HG03139 (cell line): ENCODE measurements at regions not wholly inside any gene's neighbourhood (a gene's known extent, or its start where the extent isn't known, plus 50 kb on each side); places are given as distances from the start of the nearest gene placed in this dataset.
"Not testable (repeated sequence)": the region's sequence is repeated elsewhere in the genome, so short reads cannot be mapped to it uniquely, and the experiment has no call there.

ENCODE experiments used
- ATAC-seq: cut with Tn5 transposase; IDR thresholded peaks from one replicate; pipeline ENCODE4 v1.9.1; 2021; ENCODE audit not compliant: unreplicated experiment

DNA sequence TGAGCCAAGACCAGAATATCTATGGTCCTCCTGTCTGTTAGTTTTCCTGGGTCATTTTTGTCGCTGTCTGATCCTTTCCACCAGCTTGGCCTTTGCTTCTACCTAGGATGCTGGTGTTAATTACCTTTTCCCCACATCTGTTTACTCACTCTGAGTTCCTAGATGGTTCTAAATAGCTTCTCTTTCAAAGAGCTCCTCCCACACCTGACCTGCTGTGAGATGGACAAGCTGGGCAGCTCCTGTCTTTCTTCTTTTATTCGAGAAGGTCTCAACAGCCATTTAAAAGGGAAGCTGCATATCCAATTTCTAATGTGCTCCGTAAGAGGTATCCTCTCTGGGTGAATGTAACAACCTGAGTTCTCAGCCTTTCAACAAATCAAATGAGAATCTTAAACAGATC lies 156.2 kb downstream of the HRH4 start:
- no peak for ATAC-seq

DNA sequence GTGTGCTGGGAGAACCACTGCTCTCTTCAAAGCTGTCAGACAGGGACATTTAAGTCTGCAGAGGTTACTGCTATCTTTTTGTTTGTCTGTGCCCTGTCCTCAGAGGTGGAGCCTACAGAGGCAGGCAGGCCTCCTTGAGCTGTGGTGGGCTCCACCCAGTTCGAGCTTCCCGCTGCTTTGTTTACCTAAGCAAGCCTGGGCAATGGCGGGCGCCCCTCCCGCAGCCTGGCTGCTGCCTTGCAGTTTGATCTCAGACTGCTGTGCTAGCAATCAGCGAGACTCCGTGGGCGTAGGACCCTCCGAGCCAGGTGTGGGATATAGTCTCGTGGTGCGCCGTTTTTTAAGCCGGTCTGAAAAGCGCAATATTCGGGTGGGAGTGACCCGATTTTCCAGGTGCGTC lies 164.0 kb downstream of the HRH4 start:
- not testable (repeated sequence) for ATAC-seq

DNA sequence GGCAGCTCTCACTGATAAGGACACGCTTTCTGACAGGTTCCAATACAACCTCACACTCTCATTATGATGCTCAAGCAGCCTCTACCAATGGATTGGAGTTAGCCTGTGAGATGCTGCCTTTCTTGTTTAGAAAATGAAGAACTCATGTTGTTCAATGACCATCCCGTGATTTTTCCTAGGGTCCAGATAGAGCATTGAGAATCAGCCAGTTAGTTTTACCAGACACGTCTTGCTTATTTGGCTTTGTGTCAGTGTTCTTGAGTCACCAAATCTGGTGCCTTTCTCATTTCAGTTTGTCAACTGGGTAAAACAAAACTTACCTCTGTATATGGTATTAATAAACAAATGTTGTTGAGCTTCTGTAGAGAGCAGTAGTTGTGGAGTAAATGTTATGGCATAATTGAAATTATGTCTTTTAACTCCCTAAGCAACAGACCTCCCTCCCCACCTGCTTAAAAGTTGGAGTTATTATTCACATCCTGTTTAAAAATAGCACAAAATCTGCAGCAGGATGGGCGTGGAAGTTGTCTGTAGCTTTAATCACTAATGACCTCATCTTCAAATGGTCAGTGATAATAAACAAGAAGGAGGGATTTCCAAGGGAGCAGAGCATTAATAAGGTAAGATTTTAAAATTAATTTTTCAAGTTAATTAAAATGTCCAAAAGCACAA lies 167.3 kb downstream of the HRH4 start:
- ATAC-seq = no peak

DNA sequence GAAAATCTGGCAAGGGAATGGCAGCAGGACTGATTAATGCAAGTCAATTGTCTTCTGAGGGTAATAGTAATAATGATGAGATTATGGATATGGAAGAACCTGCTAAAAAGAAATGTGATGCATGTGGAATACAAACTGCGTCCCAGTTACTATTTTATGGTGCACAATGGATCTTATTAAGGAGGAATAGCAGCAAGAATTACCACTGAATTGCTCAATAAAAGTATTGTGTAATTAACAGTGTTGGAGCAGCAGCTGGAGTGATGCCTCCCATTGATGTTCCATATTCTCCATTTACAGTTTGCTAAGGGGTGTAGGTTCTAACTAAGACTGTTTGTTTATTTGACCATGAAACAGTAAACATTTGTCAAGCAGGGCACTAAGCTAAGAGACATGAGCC lies 167.9 kb downstream of the HRH4 start:
- no peak for ATAC-seq

DNA sequence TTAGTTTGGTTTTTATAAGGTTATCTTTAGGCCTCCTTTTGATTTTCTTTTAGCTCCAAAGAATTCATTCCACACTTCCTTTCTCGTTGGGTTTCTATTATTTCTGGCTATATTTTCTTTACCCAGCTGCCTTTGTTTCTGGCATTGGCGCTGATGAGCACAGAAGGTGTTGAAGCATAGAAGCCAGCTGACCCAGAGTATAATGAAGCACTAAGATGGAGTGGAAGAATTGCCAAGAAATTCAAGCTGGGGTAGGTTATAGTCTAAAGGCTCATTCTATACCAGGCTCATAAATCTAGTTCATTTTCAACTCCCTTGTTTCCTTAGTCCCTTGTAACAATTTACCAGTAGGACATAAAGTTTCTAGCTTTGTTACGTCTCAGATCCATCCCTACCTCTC lies 169.5 kb downstream of the HRH4 start:
- no peak for ATAC-seq

DNA sequence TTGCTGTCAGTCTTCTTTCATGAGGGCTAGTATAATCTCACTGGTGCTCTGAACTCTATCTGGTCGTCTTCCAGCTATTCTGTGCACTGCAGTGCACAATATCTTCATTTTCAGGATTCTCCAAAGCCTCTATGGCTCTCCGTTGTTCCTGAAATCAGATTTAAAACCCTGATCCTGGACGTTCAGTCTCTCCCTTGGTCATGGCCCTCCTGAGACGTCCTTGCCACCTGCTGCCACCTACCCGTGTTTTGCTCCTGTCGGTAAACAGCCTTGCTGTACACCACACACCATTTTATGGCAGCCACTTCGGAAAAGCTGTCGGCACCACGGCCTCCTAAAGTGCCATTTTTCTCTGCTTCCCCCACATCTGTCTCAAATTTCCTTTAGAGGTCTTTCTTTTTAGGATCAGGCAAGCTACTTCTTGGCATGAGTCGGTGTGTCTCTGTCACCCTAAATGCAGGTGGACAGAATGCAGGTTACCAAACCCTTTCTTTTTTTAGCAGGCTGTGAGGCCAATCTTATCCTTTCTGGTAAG lies 170.0 kb downstream of the HRH4 start:
- no peak for ATAC-seq

DNA sequence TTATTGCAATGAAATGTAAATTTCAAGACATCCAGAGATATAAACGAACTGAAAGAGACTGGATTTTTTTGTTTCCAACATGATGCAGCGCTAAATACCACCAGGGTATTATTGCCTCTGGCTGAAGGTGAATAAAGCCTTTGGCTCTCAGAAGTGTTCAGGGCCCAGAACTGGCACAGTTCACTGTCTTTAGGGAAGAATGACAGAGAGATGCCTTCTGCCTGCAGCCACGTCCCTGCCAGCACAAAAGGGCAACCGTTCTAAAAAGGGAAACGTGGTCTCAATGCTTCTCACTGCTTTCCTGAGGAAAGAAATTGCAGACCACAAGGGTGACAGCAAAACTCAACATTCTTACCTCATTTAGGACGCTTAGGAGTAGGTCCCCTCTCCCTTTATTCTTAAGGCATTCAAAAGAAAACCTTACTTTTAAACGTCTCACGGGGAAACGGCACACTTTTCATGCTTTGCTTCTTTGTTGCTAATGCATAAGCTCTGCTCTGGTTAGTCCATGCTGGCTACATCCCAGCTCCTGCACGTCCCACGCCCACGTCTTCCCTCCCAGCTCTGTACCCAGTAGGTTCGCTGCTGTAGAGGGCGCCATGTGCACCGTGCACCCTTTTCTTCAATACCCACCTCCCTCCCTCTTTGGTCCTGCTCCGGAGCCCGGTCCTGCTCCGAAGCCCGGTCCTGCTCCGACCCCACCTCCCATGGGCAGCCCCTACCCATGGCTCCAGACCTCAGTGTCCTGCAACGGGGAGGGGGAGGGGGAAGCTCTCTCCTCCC lies 171.0 kb downstream of the HRH4 start:
- no peak for ATAC-seq

DNA sequence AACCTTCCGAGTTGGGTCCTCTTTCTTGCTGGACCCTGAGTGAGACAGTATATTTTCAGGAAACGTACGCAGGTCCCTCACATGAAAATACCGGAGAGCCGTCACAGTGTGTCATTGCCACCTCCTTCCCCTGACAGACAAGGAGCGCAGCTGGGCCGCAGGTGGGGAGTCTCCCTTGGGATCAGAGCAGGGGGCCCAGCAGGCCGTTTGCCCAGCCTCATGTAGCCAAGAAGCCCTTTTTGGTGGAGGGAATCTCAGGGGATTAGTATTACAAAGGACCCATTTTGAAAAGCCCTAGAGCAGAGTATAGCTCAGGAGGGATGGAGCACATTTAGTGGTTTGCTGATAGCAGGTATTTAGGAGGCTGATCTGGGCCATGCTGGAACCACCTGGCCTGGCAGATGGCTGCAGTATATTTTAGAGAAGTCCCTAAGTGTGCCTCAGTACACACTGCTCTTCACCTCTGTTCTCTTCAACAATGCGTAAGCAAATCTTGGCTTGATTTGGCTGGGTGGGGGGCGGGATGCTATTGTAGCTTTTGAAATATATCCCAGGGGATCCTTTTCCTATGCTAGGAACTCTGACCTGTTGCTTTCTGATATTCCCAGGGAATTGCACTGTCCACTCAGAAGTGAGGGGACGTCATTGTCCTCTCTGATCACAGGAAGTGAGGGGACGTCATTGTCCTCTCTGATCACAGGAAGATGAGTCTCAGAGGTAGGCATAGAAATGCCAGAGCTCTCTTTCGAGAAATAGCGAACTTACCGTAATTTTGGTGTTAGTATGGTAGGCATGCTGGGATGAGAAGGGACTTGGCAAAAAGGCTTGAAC lies 171.9 kb downstream of the HRH4 start:
- ATAC-seq = no peak

DNA sequence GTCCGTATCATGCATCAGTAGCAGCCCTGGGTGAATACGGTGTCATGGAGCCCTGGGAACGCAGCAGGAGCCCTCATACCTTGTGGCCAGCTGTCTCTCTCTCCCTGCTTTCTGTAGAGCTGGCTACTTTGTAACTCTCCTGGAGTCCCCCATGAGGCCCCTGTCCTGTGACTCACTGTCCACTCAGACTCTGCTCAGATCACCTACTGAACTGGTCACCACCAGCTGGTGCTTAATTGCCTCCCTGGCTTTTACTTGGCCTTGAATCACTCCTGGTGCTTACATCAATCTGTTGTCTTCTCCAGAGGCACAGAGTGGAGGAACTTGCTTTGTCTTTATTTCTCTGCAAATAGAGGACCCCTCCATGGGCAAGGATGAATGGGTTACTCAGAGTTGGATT lies 172.7 kb downstream of the HRH4 start:
- no peak for ATAC-seq

DNA sequence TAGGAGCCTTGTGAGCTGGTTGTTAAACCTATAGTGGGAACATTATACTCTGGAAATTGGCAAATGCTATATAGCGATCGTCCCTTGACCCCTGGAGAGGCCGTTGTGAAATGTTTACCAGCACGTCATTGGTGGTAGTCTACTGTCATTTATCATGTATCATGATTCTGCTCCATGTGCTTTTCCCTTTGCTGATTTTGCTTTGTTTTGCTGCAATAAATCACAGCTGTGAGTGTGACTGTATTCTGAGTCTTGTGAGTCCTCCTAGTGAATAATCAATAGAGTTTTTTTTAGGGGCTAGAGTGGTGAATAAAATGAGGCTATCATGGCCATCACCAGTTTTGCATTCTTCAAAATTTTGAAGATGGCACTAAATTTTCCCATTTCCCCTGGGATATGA lies 189.1 kb downstream of the HRH4 start:
- ATAC-seq = no peak

DNA sequence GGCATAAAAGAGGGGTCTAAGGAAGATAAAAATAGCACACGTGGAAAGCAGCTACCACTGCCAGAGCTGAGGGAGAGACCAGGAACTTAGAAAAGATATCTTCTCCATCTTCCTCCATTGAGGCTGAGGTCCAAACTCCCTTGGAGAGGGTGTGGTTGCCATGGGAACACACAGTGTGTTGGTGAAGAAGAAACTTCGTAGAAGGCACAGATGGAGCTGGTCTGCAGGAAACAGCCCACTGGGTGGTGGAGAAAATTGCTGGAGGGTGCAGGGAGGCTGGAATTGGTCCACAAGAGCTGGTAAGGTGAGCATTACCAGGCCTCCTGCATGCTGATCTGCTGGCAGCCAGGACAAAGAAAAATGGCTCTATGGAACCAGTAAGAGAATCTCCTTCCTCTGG lies 191.0 kb downstream of the HRH4 start:
- ATAC-seq = no peak

DNA sequence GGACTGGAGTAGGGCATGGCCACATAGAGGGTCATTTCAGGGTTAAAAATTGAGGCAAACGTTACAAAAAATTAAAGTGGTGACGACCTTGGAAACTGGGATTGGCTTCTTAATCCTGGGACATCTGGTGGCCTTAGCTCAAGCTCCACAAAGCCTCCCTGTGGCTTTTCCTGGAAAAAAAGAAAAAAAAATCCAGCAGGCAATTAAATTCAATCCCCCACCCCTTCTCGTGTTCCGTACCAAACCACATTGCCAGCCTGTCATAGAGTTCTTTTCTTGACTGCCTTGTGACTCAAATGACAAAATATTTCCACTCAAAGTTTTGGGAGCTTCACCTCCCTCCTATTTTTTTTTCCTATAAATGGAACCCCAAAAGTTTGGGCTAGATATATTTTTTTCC lies 195.6 kb downstream of the HRH4 start:
- ATAC-seq = no peak

DNA sequence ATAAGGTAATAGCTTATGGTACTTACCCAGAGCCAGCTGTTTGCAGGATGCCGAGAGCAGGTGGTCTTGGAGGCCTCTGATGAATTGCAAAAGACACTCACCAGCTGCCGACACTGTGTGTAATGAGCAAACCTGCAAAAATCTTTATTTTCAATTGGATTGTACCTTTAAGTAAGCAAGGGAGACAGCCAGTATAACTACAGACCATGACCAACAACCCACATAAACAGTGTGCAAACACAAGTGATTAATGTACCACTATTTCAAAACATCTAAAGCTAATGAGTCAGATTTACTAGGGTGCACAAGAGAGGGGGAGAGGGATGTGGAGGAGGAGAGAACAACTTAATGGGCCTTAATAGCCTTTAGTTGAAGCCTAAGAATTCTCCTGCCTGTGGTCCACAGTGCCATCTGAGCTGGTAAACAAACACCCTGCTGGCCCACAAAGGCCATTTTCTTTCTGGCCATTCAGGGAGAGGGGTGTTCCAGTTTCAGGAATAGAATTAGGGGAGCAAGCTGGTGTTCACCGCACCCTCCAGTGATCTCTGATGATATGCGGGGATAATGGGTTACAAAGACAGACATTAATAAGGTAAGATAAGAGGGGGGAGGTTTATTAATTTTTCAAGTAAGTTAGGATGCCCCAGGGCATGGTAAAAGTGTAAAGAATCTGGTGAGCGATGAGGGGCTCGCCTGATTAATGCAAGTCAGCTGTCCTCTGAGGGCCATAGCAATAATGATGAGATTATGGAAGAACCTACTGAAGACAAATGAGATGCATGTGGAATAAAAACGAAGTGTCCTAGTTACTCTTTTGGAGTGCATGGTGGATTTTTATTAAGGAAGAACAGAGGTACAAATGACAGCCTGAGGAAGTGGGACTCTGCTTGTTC lies 196.4 kb downstream of the HRH4 start:
- no peak for ATAC-seq

DNA sequence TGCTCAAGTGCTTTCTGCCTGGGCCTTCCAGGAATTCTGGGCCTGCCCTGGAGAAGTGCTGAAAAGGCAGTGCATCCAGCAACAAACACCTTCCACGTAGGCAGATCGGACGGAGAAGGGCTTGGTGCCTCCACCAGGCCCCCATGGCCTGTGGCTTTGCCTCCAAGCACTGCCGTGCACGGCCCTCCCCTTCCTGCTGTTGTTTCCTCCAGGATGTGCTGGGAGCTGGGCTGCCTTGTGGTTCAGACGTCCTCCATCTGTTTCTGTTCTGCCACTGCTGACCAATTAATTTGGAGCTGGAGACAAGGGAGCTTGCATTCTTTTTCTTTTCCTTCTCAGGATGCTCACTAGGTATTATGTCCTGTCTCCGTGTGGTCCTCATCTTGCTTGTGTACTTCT lies 197.0 kb downstream of the HRH4 start:
- no peak for ATAC-seq

DNA sequence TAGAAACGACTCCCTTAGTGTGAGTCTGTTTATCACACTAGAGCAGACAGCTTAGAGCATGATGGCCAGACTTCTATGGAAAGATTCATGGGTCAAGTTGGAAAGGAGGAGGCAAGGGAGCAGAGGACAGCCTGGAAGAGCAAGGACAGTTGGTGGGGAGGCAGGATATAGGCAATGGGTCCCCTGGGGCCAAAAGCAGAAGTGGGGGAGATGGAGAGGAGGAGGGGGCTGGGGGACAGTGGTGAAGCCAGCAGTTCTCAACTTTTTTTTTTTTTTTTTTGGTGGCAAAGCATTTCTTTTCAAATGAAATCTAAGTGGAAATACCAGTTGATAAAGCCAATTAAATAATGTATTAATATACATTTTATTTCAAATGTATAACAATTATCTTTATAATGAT lies 197.9 kb downstream of the HRH4 start:
- no peak for ATAC-seq

DNA sequence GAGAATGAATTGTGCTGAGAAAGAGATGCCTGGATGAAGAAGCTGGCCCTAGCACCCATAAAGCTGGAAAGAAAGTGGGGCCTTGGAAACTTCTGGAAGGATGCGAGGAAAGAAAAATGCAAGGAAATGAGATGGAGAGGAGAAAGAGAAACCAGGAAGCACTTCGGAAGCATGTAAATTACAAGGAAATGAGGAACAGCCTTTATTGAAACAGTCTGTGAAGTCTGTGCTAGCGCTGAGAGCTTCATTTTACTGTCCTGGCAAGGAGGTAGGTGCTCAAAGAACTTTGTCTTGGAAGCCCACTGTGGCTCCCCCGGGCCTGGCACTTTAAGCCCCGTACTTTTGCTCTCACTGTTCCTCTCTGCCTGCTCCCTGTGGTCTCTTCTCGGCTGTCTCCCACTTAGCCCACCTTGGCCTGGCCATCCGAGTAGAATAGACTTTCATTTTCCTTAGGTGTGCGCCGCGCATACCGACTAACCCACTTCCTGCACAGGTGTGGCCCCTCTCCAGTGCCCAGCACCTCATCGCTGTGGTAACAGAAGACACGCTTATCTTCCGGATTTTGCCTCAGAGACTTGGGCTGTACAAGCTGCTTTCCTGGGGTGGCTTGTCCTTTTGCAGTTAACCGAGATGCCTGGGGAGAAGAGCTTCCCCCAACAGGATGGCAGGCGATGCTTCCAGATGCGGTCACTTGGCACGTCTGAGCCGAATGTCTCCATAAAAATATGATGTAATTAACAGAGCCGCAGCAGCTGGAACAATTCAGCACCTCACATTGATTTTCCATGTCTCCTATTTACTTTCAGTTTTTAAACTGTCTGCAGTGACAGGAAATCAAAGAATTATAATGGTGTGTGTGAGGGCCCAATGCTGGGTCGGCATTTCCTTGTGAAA lies 199.6 kb downstream of the HRH4 start:
- peak; percentile 74 for ATAC-seq

DNA sequence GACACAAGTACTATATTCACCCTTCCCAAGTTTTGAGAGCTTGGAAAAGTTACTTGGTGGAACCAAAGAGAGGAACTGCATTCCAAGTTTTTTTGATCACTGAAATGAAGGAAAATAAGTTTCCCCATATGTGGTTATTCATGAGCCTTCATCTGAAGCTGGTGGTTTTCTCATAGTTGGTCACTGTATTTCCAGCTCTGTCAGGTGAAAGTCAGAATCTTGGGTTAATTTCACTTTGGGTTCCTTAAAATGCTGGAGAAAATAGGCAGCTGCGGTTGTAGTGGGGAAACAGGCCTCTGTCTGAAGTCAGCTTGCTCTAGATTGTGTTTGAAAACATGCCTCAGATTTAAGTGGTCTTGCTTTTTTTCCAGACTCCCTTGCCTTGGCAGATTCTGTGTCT lies 200.5 kb downstream of the HRH4 start:
- ATAC-seq = no peak

DNA sequence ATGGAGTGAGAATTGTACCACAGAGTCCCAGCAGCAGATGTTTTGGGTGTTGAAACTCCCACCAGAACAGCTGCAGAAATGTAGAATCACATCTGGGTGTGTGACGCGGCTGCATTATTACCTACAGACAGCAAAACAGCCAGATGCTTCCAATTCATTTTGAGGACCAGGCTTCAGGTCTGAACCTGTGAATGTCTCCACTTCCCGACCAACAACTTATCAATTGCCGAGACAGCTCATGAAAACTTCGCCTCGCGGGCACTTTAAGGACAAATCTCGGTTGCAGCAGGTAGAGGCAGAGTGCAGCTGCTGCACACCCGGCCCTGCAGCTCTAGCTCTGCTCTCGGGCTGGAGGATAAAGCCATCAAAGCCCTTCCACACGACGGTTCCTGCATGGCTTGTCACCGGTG lies 202.0 kb downstream of the HRH4 start:
- ATAC-seq = no peak

DNA sequence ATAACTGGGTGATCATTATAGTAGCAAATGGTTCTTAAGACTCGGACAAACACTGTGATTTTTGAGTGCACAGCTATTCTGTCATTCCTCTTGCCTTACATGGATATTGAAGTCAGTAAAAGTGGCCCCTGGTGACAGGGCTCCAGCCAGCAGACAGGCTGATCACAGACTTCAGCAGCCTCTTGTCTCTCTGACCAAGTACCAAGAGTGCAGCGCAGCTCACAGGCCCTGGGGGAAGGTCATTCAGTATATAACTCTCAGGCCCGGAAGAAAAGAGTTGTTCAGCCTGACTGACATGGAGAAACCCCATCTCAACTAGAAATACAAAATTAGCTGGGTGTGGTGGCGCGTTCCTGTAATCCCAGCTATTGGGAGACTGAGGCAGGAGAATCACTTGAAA lies 202.6 kb downstream of the HRH4 start:
- no peak for ATAC-seq

DNA sequence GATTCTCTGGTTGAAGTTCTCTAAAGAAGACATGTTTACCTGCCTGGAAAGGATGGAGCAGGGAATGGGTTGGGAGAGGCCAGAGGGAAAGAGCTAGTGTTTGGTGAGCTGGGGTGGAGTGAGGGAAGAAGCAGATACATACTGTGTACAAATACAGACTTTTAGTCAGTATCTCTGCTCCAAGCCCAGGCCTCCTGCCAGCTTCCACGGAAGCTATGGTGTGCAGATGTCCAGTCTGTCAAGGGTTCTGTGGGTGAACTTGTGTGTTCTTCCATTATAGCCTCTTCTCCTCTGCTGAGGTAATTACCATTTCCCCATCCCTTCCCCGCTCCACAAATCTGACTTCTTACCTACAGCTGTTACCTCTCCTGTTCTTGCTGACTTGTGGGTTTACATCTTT lies 208.6 kb downstream of the HRH4 start:
- no peak for ATAC-seq
